Upper lobe of left lung (tissue), 6 donors: ENCODE measurements at regions not wholly inside any gene's neighbourhood (a gene's known extent, or its start where the extent isn't known, plus 50 kb on each side); places are given as distances from the start of the nearest gene placed in this dataset.

Experiments used
- ATAC-seq, 2 donors: fragments of 200-7000 bp; cut with Tn5 transposase; one replicate each; pipeline ENCODE4 v1.9.1; 2022; ENCODE audit warnings: mild to moderate bottlenecking in 2 of 2, moderate library complexity in 2 of 2; ENCODE audit not compliant: low FRiP score in 2 of 2
- DNase-seq, 2 donors: peaks; one replicate each; pipeline ENCODE4 v3.0.0-alpha.2; 2019 to 2020
- H3K27ac ChIP-seq, 4 donors: fragments of 200-600 bp; sonication (generic); one replicate each; pipeline ENCODE4 v1.5.1; 2016 to 2019
- H3K27me3 ChIP-seq, 4 donors: fragments of 200-600 bp; sonication (generic); one replicate each; pipeline ENCODE4 v1.5.1; 2017 to 2019
- H3K36me3 ChIP-seq, 4 donors: fragments of 200-600 bp; sonication (generic); one replicate each; pipeline ENCODE4 v1.5.1; 2016 to 2019
- H3K4me1 ChIP-seq, 4 donors: fragments of 200-600 bp; sonication (generic); one replicate each; pipeline ENCODE4 v1.5.1; 2018 to 2019
- H3K4me3 ChIP-seq, 4 donors: fragments of 200-600 bp; sonication (generic); one replicate each; pipeline ENCODE4 v1.5.1; 2017 to 2019; ENCODE audit warnings: mild to moderate bottlenecking in 2 of 4, moderate library complexity in 1 of 4
- H3K9me3 ChIP-seq, 4 donors: fragments of 200-600 bp; sonication (generic); one replicate each; pipeline ENCODE4 v1.5.1; 2018 to 2019
- CTCF ChIP-seq, 6 experiments: fragments of 450-650 bp in 4 of 6; fragments of 200-600 bp in 2 of 6; sonication (generic) in 2 of 6; IDR thresholded peaks; one replicate each; pipeline ENCODE4 v1.5.1; 2016 to 2019; ENCODE audit warnings: antibody characterized with exemption in 6 of 6
- EP300 ChIP-seq, 4 donors: sonication (generic); formaldehyde crosslinking; IDR thresholded peaks; one replicate each; pipeline ENCODE4 v1.5.1; 2017; ENCODE audit warnings: antibody characterized with exemption in 4 of 4, control low read depth in 2 of 4
- POLR2A ChIP-seq, 4 donors: fragments of 450-650 bp; IDR thresholded peaks; one replicate each; pipeline ENCODE4 v1.5.1; 2016 to 2017; ENCODE audit warnings: antibody characterized with exemption in 4 of 4, mild to moderate bottlenecking in 2 of 4
- POLR2AphosphoS5 ChIP-seq, 2 donors: sonication (generic); formaldehyde crosslinking; IDR thresholded peaks; one replicate each; pipeline ENCODE4 v1.5.1; 2017; ENCODE audit warnings: antibody characterized with exemption in 2 of 2
- WGBS, 2 donors: methylation state at CpG; one replicate each; pipeline ENCODE4 v1.1.5; 2017 to 2018; 5-methylcytosine and 5-hydroxymethylcytosine counted together
- donor health status: DM: no; HTN: no; CAD: no; lungs with moderate emphysema.
- donor health status: DM: no; HTN: yes; CAD: no; lungs with severe emphysema.

GRCh38 chr9:757246-757881 lies 84.1 kb upstream of the DMRT1 start:
- H3K4me1 ChIP-seq = peaks cover 0 to 10% (median 9%) of the 10 kb centered on the region in 4 donors
- no peak overlapping the region for H3K4me3 ChIP-seq
- H3K36me3 ChIP-seq = no peaks in the 10 kb centered on the region
- no peak overlapping the region for H3K27ac ChIP-seq
- 68 to 73% methylated on average over 13 of the region's 13 CpGs for WGBS, 2 donors
- H3K27me3 ChIP-seq = no peaks in the 10 kb centered on the region
- DNase-seq (peak in 1 of 2 donors; percentile 28), ATAC-seq (peak; percentile 45 to 76)
- H3K9me3 ChIP-seq = no peaks in the 10 kb centered on the region
- peak in 5 of 6 experiments; percentile 33 to 50 (median 44) for TF ChIP-seq CTCF (IDR thresholded peaks at IDR 0.05)
- TF ChIP-seq POLR2AphosphoS5 (IDR thresholded peaks at IDR 0.05) = no peak
- TF ChIP-seq EP300 (IDR thresholded peaks at IDR 0.05) = no peak
- TF ChIP-seq POLR2A (IDR thresholded peaks at IDR 0.05) = no peak

DNA sequence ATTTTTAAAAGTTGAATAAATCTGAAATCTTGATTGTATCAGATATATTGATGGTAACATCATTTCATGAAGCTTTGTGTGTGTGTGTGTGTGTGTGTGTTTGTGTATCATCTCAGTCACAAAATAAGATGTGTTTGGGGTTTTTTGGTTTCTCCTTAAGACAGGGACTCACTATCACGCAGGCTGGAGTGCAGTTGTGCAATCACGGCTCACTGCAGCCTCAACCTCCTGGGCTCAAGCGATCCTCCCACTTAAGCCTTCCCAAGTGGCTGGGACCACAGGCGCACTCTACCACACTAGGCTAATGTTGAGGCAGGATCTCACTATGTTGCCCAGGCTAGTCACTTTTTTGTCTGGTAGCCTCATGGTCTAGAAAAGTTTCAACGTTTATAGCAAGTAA lies 83.4 kb upstream of the DMRT1 start:
- Histone ChIP-seq H3K4me3 (no peak overlapping the region), H3K9me3 (no peaks in the 10 kb centered on the region), H3K27me3 (no peaks in the 10 kb centered on the region), H3K36me3 (no peaks in the 10 kb centered on the region), H3K27ac (no peak overlapping the region), H3K4me1 (peaks cover 0 to 10% (median 9%) of the 10 kb centered on the region in 4 donors)
- DNase-seq (peak in 1 of 2 donors; percentile 56), ATAC-seq (no peak)
- TF ChIP-seq POLR2A (IDR thresholded peaks at IDR 0.05) (no peak), POLR2AphosphoS5 (IDR thresholded peaks at IDR 0.05) (no peak), CTCF (IDR thresholded peaks at IDR 0.05) (no peak), EP300 (IDR thresholded peaks at IDR 0.05) (no peak)
- WGBS, 2 donors = 60 to 76% methylated on average over 5 of the region's 5 CpGs

DNA sequence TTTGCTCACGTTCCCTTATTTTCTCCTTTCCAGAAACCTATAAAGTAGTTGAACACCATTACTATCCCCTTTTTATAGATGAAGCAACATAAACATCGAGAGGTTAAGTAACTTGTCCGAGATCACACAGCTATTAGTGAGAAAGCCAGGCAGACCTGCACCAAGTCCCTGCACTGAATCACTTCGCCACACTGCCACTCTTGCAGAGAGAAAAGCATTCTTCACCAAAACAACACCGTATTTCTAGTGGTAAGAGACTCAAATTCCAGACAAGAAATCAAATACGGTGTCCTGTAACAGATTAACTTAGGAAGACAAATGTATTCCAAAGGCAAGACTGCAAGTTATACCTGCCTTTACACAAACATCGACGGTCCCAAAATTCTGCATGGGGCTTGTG lies 82.0 kb upstream of the DMRT1 start:
- ATAC-seq (no peak), DNase-seq (no peak)
- H3K9me3 ChIP-seq = no peaks in the 10 kb centered on the region
- H3K4me1 ChIP-seq = peaks cover 3 to 16% (median 9%) of the 10 kb centered on the region in 4 donors
- TF ChIP-seq CTCF (IDR thresholded peaks at IDR 0.05) (no peak), POLR2AphosphoS5 (IDR thresholded peaks at IDR 0.05) (no peak), EP300 (IDR thresholded peaks at IDR 0.05) (no peak), POLR2A (IDR thresholded peaks at IDR 0.05) (no peak)
- H3K27me3 ChIP-seq = no peaks in the 10 kb centered on the region
- no peak overlapping the region for H3K27ac ChIP-seq
- no peak overlapping the region for H3K4me3 ChIP-seq
- 79 to 85% methylated on average over 8 of the region's 8 CpGs for WGBS, 2 donors
- H3K36me3 ChIP-seq = no peaks in the 10 kb centered on the region

- Histone ChIP-seq H3K36me3 (no peaks in the 10 kb centered on the region), H3K27ac (no peak overlapping the region), H3K27me3 (no peaks in the 10 kb centered on the region), H3K4me3 (no peak overlapping the region), H3K4me1 (peaks cover 3 to 16% (median 9%) of the 10 kb centered on the region in 4 donors), H3K9me3 (no peaks in the 10 kb centered on the region)
- ATAC-seq (no peak), DNase-seq (peak in 1 of 2 donors; percentile 30)
- TF ChIP-seq EP300 (IDR thresholded peaks at IDR 0.05) (no peak), POLR2A (IDR thresholded peaks at IDR 0.05) (no peak), CTCF (IDR thresholded peaks at IDR 0.05) (no peak), POLR2AphosphoS5 (IDR thresholded peaks at IDR 0.05) (no peak)
- WGBS, 2 donors = 81 to 88% methylated on average over 9 to 10 of the region's 10 CpGs
Measured at GRCh38 chr9:759983-760736, 81.3 kb upstream of the DMRT1 start.
